ENCODE measurements at regions not wholly inside any gene's neighbourhood (a gene's known extent, or its start where the extent isn't known, plus 50 kb on each side); places are given as distances from the start of the nearest gene placed in this dataset.

GRCh38 chrX:125103693-125104092 is 216.0 kb upstream of the TEX13C start:
- H3K9me3 ChIP-seq (ENCODE audit: control insufficient read depth, insufficient read depth, low read depth, low read length), result no peaks in the 10 kb centered on the region
- no peak overlapping the region for H2AFZ ChIP-seq (ENCODE audit: low read length)
- no peak overlapping the region for H3K27ac ChIP-seq (ENCODE audit: insufficient read depth, low read length)
- no peaks in the 10 kb centered on the region for H3K4me1 ChIP-seq (ENCODE audit: control insufficient read depth, extremely low read depth, insufficient read depth, low read length)
- H3K4me2 ChIP-seq (ENCODE audit: extremely low read depth, insufficient read depth, low read length), result no peak overlapping the region
- TF ChIP-seq EZH2 (IDR thresholded peaks at IDR 0.05; ENCODE audit: low read length, missing control alignments) (no peak), CTCF (conservative IDR thresholded peaks at IDR 0.05 in 1 of 2, IDR thresholded peaks at IDR 0.05 in 1 of 2; ENCODE audit: low read depth in 1 of 2, low read length in 2 of 2) (no peak)
- H3K79me2 ChIP-seq (ENCODE audit: control insufficient read depth, insufficient read depth, low read length), result no peaks in the 10 kb centered on the region
- H4K20me1 ChIP-seq (ENCODE audit: control insufficient read depth, extremely low read depth, insufficient read depth, low read length), result no peaks in the 10 kb centered on the region
- H3K9ac ChIP-seq (ENCODE audit: insufficient read depth, low read length), result no peak overlapping the region
- no peaks in the 10 kb centered on the region for H3K36me3 ChIP-seq (ENCODE audit: control insufficient read depth, insufficient read depth, low read length)
- H3K4me3 ChIP-seq (replicated peaks in 1 of 4; ENCODE audit: control extremely low read depth in 1 of 4, insufficient read depth in 1 of 4, low read depth in 3 of 4, low read length in 4 of 4), result no peak overlapping the region
- no peaks in the 10 kb centered on the region for H3K27me3 ChIP-seq (ENCODE audit: control insufficient read depth, insufficient read depth, low read length)
- no peak for DNase-seq (ENCODE audit: low read depth in 2 of 2)

GRCh38 chrX:125108921-125109320 is 210.8 kb upstream of the TEX13C start:
- H3K9ac ChIP-seq (ENCODE audit: insufficient read depth, low read length), result no peak overlapping the region
- TF ChIP-seq CTCF (conservative IDR thresholded peaks at IDR 0.05 in 1 of 2, IDR thresholded peaks at IDR 0.05 in 1 of 2; ENCODE audit: low read depth in 1 of 2, low read length in 2 of 2) (no peak), EZH2 (IDR thresholded peaks at IDR 0.05; ENCODE audit: low read length, missing control alignments) (no peak)
- H3K36me3 ChIP-seq (ENCODE audit: control insufficient read depth, insufficient read depth, low read length), result no peaks in the 10 kb centered on the region
- H3K27ac ChIP-seq (ENCODE audit: insufficient read depth, low read length), result no peak overlapping the region
- H3K4me1 ChIP-seq (ENCODE audit: control insufficient read depth, extremely low read depth, insufficient read depth, low read length), result no peaks in the 10 kb centered on the region
- H3K9me3 ChIP-seq (ENCODE audit: control insufficient read depth, insufficient read depth, low read depth, low read length), result no peaks in the 10 kb centered on the region
- H3K79me2 ChIP-seq (ENCODE audit: control insufficient read depth, insufficient read depth, low read length), result no peaks in the 10 kb centered on the region
- H3K4me2 ChIP-seq (ENCODE audit: extremely low read depth, insufficient read depth, low read length), result no peak overlapping the region
- no peak overlapping the region for H3K4me3 ChIP-seq (replicated peaks in 1 of 4; ENCODE audit: control extremely low read depth in 1 of 4, insufficient read depth in 1 of 4, low read depth in 3 of 4, low read length in 4 of 4)
- H3K27me3 ChIP-seq (ENCODE audit: control insufficient read depth, insufficient read depth, low read length), result no peaks in the 10 kb centered on the region
- H2AFZ ChIP-seq (ENCODE audit: low read length), result no peak overlapping the region
- no peaks in the 10 kb centered on the region for H4K20me1 ChIP-seq (ENCODE audit: control insufficient read depth, extremely low read depth, insufficient read depth, low read length)
- DNase-seq (ENCODE audit: low read depth in 2 of 2), result no peak

- Histone ChIP-seq H3K79me2 (ENCODE audit: control insufficient read depth, insufficient read depth, low read length) (no peaks in the 10 kb centered on the region), H3K27me3 (ENCODE audit: control insufficient read depth, insufficient read depth, low read length) (no peaks in the 10 kb centered on the region), H3K4me3 (replicated peaks in 1 of 4; ENCODE audit: control extremely low read depth in 1 of 4, insufficient read depth in 1 of 4, low read depth in 3 of 4, low read length in 4 of 4) (no peak overlapping the region), H3K36me3 (ENCODE audit: control insufficient read depth, insufficient read depth, low read length) (no peaks in the 10 kb centered on the region), H3K4me1 (ENCODE audit: control insufficient read depth, extremely low read depth, insufficient read depth, low read length) (no peaks in the 10 kb centered on the region), H3K9ac (ENCODE audit: insufficient read depth, low read length) (no peak overlapping the region), H3K4me2 (ENCODE audit: extremely low read depth, insufficient read depth, low read length) (no peak overlapping the region), H4K20me1 (ENCODE audit: control insufficient read depth, extremely low read depth, insufficient read depth, low read length) (no peaks in the 10 kb centered on the region), H2AFZ (ENCODE audit: low read length) (no peak overlapping the region), H3K27ac (ENCODE audit: insufficient read depth, low read length) (no peak overlapping the region), H3K9me3 (ENCODE audit: control insufficient read depth, insufficient read depth, low read depth, low read length) (no peaks in the 10 kb centered on the region)
- DNase-seq (ENCODE audit: low read depth in 2 of 2), result no peak
- TF ChIP-seq CTCF (conservative IDR thresholded peaks at IDR 0.05 in 1 of 2, IDR thresholded peaks at IDR 0.05 in 1 of 2; ENCODE audit: low read depth in 1 of 2, low read length in 2 of 2), result no peak
- no peak for TF ChIP-seq EZH2 (IDR thresholded peaks at IDR 0.05; ENCODE audit: low read length, missing control alignments)
Observed at GRCh38 chrX:125131164-125131563, 188.5 kb upstream of the TEX13C start.

Measured in fibroblast of lung (primary cell).